Activated naive CD8-positive, alpha-beta T cell treated with anti-CD3 and anti-CD28 coated beads, Interleukin-2, amount 10 ng/mL, durations not matched to agents 7 days and 5 days (primary cell): ENCODE measurements at regions not wholly inside any gene's neighbourhood (a gene's known extent, or its start where the extent isn't known, plus 50 kb on each side); places are given as distances from the start of the nearest gene placed in this dataset.
A peak's percentile ranks its signal among the peaks of the same experiment; 100 is the strongest.

ENCODE experiments used
- ATAC-seq: fragments of 150-1000 bp; cut with Tn5 transposase; one replicate; pipeline ENCODE4 v1.10.0; 2021; ENCODE audit warnings: low read depth, moderate library complexity
- POLR2A ChIA-PET: fragments of 350-600 bp; sonication (Branson Sonifier 250); formaldehyde crosslinking; loops from one replicate; lab custom pipeline; 2021; ENCODE audit warnings: antibody characterized with exemption; lab: Charles Lee
- DNase-seq: peaks from one replicate; pipeline ENCODE4 v3.0.0; 2021
- H3K27ac Mint-ChIP-seq: one replicate; pipeline ENCODE4 v1.8.0; 2022; ENCODE audit warnings: mild to moderate bottlenecking, mixed read lengths
- H3K27me3 Mint-ChIP-seq: one replicate; pipeline ENCODE4 v1.8.0; 2022; ENCODE audit warnings: mild to moderate bottlenecking, moderate library complexity, mixed read lengths
- H3K36me3 Mint-ChIP-seq: one replicate; pipeline ENCODE4 v1.8.0; 2021; ENCODE audit warnings: mild to moderate bottlenecking, mixed read lengths
- H3K4me1 Mint-ChIP-seq: one replicate; pipeline ENCODE4 v1.8.0; 2021; ENCODE audit warnings: mixed read lengths
- H3K4me3 Mint-ChIP-seq: one replicate; pipeline ENCODE4 v1.8.0; 2022; ENCODE audit warnings: mild to moderate bottlenecking, moderate library complexity, mixed read lengths
- H3K9me3 Mint-ChIP-seq: one replicate; pipeline ENCODE4 v1.8.0; 2021; ENCODE audit warnings: mixed read lengths

GRCh38 chr20:50460115-50460607 is 50.0 kb upstream of the PTPN1 start:
- POLR2A ChIA-PET = interaction anchor here (1.3 kb wide), 1 partner anchor 269 kb away, joined by 5 read pairs; the partner anchor contains the start of gene CEBPB
- ATAC-seq = peak; percentile 6
- H3K27ac Mint-ChIP-seq = no peak overlapping the region

More at GRCh38 chr20:50460115-50460607, 50.0 kb upstream of the PTPN1 start:
- H3K36me3 Mint-ChIP-seq = peaks cover 7% of the 10 kb centered on the region
- DNase-seq = no peak
- H3K4me1 Mint-ChIP-seq = peaks cover 26% of the 10 kb centered on the region
- H3K4me3 Mint-ChIP-seq = no peak overlapping the region
- peaks cover 9% of the 10 kb centered on the region for H3K27me3 Mint-ChIP-seq
- H3K9me3 Mint-ChIP-seq = no peaks in the 10 kb centered on the region
